ENCODE measurements at regions not wholly inside any gene's neighbourhood (a gene's known extent, or its start where the extent isn't known, plus 50 kb on each side); places are given as distances from the start of the nearest gene placed in this dataset.

GRCh38 chr6:23537828-23538227, 588.2 kb upstream of the NRSN1 start:
- TF ChIP-seq ZNF324 (tag by site-specific recombination; IDR thresholded peaks at IDR 0.05): no peak
- no peak for TF ChIP-seq ZNF830 (tag by site-specific recombination; IDR thresholded peaks at IDR 0.05; ENCODE audit: low read depth)
- TF ChIP-seq CTCF (tag by site-specific recombination; IDR thresholded peaks at IDR 0.05): no peak
